Activated T-helper 1 cell treated with anti-CD3 and anti-CD28 coated beads, Interleukin-12 subunit alpha, Interleukin-12 subunit beta, Interleukin-2, Interleukin-4 antibody, amounts not matched to agents 30 ng/mL and 10 ng/mL and 1 ng/mL, durations not matched to agents 14 hours and 24 hours and 36 hours (primary cell): ENCODE measurements at regions not wholly inside any gene's neighbourhood (a gene's known extent, or its start where the extent isn't known, plus 50 kb on each side); places are given as distances from the start of the nearest gene placed in this dataset.

Experiments used
- DNase-seq: peaks from one replicate; pipeline ENCODE4 v3.0.0; 2021; ENCODE audit warnings: low spot score
- H3K27ac Mint-ChIP-seq: one replicate; pipeline ENCODE4 v1.8.0; 2021; ENCODE audit warnings: mild to moderate bottlenecking, mixed read lengths
- H3K27me3 Mint-ChIP-seq: one replicate; pipeline ENCODE4 v1.8.0; 2022; ENCODE audit warnings: mild to moderate bottlenecking, moderate library complexity, mixed read lengths; ENCODE audit not compliant: insufficient read depth
- H3K36me3 Mint-ChIP-seq: one replicate; pipeline ENCODE4 v1.8.0; 2021; ENCODE audit warnings: low read depth, mixed read lengths
- H3K4me1 Mint-ChIP-seq: one replicate; pipeline ENCODE4 v1.8.0; 2021; ENCODE audit warnings: low read depth, mixed read lengths
- H3K4me3 Mint-ChIP-seq: one replicate; pipeline ENCODE4 v1.8.0; 2021; ENCODE audit warnings: mild to moderate bottlenecking, moderate library complexity, mixed read lengths
- H3K9me3 Mint-ChIP-seq: one replicate; pipeline ENCODE4 v1.8.0; 2021; ENCODE audit warnings: mixed read lengths
- intact Hi-C: fragments of 100-400 bp; cut with micrococcal nuclease; formaldehyde crosslinking; loops from one replicate; pipeline ENCODE4 v1.15.1; 2024

DNA sequence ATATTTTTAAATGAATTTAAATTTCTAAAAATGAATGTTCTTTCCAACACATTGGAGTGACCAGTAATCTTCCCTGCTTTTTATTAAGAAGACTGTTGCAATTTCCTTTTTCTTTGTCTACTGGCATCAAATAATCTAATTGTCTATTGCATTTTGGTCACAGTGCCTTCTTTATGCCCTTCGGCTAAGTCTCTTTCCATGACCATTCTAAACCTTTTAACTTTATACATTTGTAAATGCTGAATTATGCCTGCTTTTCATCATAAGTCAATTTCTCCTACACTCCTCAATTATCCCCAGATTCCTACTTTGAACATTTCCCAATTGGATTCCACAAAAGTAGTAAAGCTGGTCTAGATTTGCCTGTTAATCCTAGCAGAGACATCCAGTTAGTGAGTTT, 69.1 kb upstream of the HSF2 start:
- H3K36me3 Mint-ChIP-seq: no peaks in the 10 kb centered on the region

DNA sequence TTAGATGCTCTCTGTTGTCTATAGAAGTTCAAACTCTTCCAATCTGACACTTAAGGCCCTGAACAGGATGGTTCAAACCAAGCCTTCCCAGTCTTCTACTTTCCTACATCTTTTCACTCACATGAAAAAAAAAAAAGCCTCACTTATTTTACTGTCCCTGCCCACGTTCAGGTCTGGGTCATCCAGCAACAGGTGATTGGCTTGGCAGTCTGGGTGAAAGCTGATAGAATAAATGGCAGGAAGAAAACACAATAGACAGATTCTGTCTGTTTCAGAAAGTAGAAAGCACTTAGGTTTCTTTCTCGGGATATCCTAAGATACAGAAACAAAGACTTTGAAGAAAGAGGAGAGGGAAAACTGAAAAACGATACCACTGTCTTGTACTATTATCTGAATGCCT, 61.8 kb upstream of the HSF2 start:
- H3K4me3 Mint-ChIP-seq: no peak overlapping the region
- intact Hi-C loops: no loop called here
- no peaks in the 10 kb centered on the region for H3K4me1 Mint-ChIP-seq
- no peaks in the 10 kb centered on the region for H3K9me3 Mint-ChIP-seq
- no peak overlapping the region for H3K27ac Mint-ChIP-seq
- DNase-seq: no peak
- H3K36me3 Mint-ChIP-seq: no peaks in the 10 kb centered on the region
- peaks cover 11% of the 10 kb centered on the region for H3K27me3 Mint-ChIP-seq

More for the DNA sequence above, 69.1 kb upstream of the HSF2 start:
- no peak overlapping the region for H3K27ac Mint-ChIP-seq
- H3K9me3 Mint-ChIP-seq: no peaks in the 10 kb centered on the region
- no peak overlapping the region for H3K4me3 Mint-ChIP-seq
- DNase-seq: no peak
- peaks cover 1% of the 10 kb centered on the region for H3K27me3 Mint-ChIP-seq
- no peaks in the 10 kb centered on the region for H3K4me1 Mint-ChIP-seq
- intact Hi-C loops: no loop called here

DNA sequence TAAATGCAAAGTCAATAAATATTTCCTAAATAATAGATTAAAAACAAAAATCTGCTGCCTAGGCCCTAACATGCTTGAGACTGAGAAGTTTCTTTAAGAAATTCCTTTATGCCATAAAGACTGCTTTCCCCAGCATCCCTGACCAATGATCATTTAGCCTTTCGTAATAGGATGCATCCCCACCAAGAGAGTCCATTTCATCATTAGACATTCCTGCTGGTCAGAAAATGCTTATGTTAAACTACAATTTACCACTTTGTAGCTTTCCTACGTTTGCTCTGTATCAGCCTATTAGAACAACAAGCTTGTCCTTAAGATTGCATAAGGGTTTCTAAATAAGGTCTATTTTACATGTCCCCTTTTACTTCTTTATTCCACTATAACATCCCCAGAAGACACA, 59.8 kb upstream of the HSF2 start:
- H3K27me3 Mint-ChIP-seq: peaks cover 11% of the 10 kb centered on the region
- intact Hi-C loops: no loop called here
- H3K9me3 Mint-ChIP-seq: no peaks in the 10 kb centered on the region
- no peak for DNase-seq
- H3K36me3 Mint-ChIP-seq: no peaks in the 10 kb centered on the region
- no peaks in the 10 kb centered on the region for H3K4me1 Mint-ChIP-seq
- H3K4me3 Mint-ChIP-seq: no peak overlapping the region
- no peak overlapping the region for H3K27ac Mint-ChIP-seq

DNA sequence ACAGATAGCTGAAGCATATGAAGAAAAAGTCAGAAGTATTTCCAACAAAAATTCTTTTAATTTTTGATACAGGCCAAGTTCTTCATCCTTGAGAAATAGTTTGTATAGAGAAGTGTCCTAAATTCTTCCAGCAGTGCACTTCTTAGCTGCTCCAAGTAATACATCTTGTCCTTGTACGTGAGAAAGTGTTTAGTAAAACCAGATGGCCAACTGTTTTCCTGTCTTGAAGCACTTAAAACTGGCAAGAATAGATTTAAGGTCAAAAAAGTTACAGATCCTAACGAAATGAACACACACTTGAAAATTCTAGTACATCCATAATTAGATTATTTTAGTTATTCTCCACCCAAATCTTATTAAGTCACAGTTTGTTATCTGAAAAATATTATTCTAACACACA, 52.2 kb upstream of the HSF2 start:
- peaks cover 9% of the 10 kb centered on the region for H3K27me3 Mint-ChIP-seq
- no peak overlapping the region for H3K4me3 Mint-ChIP-seq
- no peak overlapping the region for H3K27ac Mint-ChIP-seq
- no peaks in the 10 kb centered on the region for H3K4me1 Mint-ChIP-seq
- H3K9me3 Mint-ChIP-seq: no peaks in the 10 kb centered on the region
- H3K36me3 Mint-ChIP-seq: no peaks in the 10 kb centered on the region
- intact Hi-C loops: no loop called here
- no peak for DNase-seq

DNA sequence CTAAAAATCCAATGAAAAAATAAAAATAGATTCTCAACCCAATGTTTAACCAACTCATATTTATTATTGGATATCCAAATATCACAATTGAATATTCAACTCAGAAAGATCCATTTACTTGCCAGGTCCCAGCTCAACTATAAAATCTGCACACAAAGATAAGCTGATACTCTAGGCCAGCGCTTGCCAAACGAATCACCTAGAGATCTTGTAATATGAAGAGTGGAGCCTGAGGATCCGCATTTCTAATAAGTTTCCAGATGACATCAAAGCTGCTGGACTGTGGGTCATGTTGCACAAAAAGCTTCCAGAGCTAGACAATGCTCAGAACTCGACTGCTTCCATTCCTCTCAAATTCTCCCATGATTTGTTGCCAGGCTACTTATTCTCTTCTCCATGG, 51.7 kb upstream of the HSF2 start:
- Mint-ChIP-seq H3K4me1 (no peaks in the 10 kb centered on the region), H3K27me3 (peaks cover 10% of the 10 kb centered on the region), H3K27ac (no peak overlapping the region), H3K4me3 (no peak overlapping the region), H3K36me3 (no peaks in the 10 kb centered on the region), H3K9me3 (no peaks in the 10 kb centered on the region)
- DNase-seq: no peak
- intact Hi-C loops: no loop called here
